Astrocyte of the spinal cord (primary cell): ENCODE measurements at regions not wholly inside any gene's neighbourhood (a gene's known extent, or its start where the extent isn't known, plus 50 kb on each side); places are given as distances from the start of the nearest gene placed in this dataset.
A peak's percentile ranks its signal among the peaks of the same experiment; 100 is the strongest.

Experiments
- DNase-seq: peaks from one replicate; pipeline ENCODE4 v3.0.0; 2011; ENCODE audit warnings: low read depth, low spot score
- H3K4me3 ChIP-seq: 2 replicates; pipeline ENCODE4 v1.5.1; 2011; ENCODE audit warnings: low read depth, mild to moderate bottlenecking, low read length, moderate library complexity
- in situ Hi-C: cut with HindIII; loops from 2 replicates; pipeline ENCODE4 v1.10.0; 2017; ENCODE audit warnings: low sequenced_read_pairs
- TF ChIP-seq, protein P1 (sequence below): IDR thresholded peaks from 2 replicates; pipeline ENCODE4 v1.5.1; 2012; ENCODE audit warnings: low read depth, mild to moderate bottlenecking, low read length, inconsistent platforms

GRCh38 chr2:185441486-185442005, 297.1 kb upstream of the FSIP2 start:
- TF ChIP-seq, protein P1, sequence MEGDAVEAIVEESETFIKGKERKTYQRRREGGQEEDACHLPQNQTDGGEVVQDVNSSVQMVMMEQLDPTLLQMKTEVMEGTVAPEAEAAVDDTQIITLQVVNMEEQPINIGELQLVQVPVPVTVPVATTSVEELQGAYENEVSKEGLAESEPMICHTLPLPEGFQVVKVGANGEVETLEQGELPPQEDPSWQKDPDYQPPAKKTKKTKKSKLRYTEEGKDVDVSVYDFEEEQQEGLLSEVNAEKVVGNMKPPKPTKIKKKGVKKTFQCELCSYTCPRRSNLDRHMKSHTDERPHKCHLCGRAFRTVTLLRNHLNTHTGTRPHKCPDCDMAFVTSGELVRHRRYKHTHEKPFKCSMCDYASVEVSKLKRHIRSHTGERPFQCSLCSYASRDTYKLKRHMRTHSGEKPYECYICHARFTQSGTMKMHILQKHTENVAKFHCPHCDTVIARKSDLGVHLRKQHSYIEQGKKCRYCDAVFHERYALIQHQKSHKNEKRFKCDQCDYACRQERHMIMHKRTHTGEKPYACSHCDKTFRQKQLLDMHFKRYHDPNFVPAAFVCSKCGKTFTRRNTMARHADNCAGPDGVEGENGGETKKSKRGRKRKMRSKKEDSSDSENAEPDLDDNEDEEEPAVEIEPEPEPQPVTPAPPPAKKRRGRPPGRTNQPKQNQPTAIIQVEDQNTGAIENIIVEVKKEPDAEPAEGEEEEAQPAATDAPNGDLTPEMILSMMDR = no peak
- DNase-seq = no peak
- no peak overlapping the region for H3K4me3 ChIP-seq
- in situ Hi-C loops = no loop called here

GRCh38 chr2:185456517-185456916, 282.1 kb upstream of the FSIP2 start:
- no peak overlapping the region for H3K4me3 ChIP-seq
- DNase-seq = peak; percentile 89
- in situ Hi-C loops = no loop called here
- TF ChIP-seq, protein P1 = no peak

GRCh38 chr2:185463481-185463880, 275.1 kb upstream of the FSIP2 start:
- no peak overlapping the region for H3K4me3 ChIP-seq
- in situ Hi-C loops = no loop called here
- no peak for DNase-seq
- TF ChIP-seq, protein P1 = no peak

- in situ Hi-C loops = no loop called here
- H3K4me3 ChIP-seq = no peak overlapping the region
- DNase-seq = no peak
- TF ChIP-seq, protein P1 = no peak
Measured at GRCh38 chr2:185466915-185467314, 271.7 kb upstream of the FSIP2 start.

GRCh38 chr2:185471441-185471840, 267.2 kb upstream of the FSIP2 start:
- no peak overlapping the region for H3K4me3 ChIP-seq
- in situ Hi-C loops = no loop called here
- DNase-seq = no peak
- TF ChIP-seq, protein P1 = no peak

GRCh38 chr2:185472574-185472973, 266.0 kb upstream of the FSIP2 start:
- TF ChIP-seq, protein P1 = no peak
- no peak for DNase-seq
- in situ Hi-C loops = no loop called here
- H3K4me3 ChIP-seq = no peak overlapping the region

GRCh38 chr2:185473838-185474237, 264.8 kb upstream of the FSIP2 start:
- in situ Hi-C loops = no loop called here
- DNase-seq = no peak
- no peak overlapping the region for H3K4me3 ChIP-seq
- TF ChIP-seq, protein P1 = no peak
